HEK293T (cell line): ENCODE measurements at regions not wholly inside any gene's neighbourhood (a gene's known extent, or its start where the extent isn't known, plus 50 kb on each side); places are given as distances from the start of the nearest gene placed in this dataset.

Experiments used
- CTCF ChIA-PET: fragments of 350-600 bp; formaldehyde crosslinking; extraction: SDS; loops from one replicate; lab custom pipeline; 2021; ENCODE audit warnings: antibody characterized with exemption, inconsistent platforms; lab: Yijun Ruan, JAX
- POLR2A ChIA-PET: fragments of 350-600 bp; formaldehyde crosslinking; extraction: SDS; loops from one replicate; lab custom pipeline; 2020; ENCODE audit warnings: antibody characterized with exemption, inconsistent platforms; lab: Yijun Ruan, JAX
- DNase-seq: peaks from one replicate; pipeline ENCODE4 v3.0.0; 2012; ENCODE audit warnings: mixed read lengths; ENCODE audit errors: extremely low spot score
- ARNT ChIP-seq: fragments of 450-650 bp; IDR thresholded peaks from 2 replicates; pipeline ENCODE4 v1.6.1; 2017; ENCODE audit warnings: mild to moderate bottlenecking
- BHLHE40 ChIP-seq: fragments of 450-650 bp; IDR thresholded peaks from 2 replicates; pipeline ENCODE4 v1.6.1; 2016; ENCODE audit warnings: mild to moderate bottlenecking, moderate library complexity, borderline replicate concordance
- CTBP1 ChIP-seq: fragments of 450-650 bp; IDR thresholded peaks from 2 replicates; pipeline ENCODE4 v1.6.1; 2016; ENCODE audit warnings: borderline replicate concordance
- ELF4 ChIP-seq: fragments of 450-650 bp; IDR thresholded peaks from 2 replicates; pipeline ENCODE4 v1.6.1; 2017; ENCODE audit warnings: antibody characterized with exemption
- FOXA1 ChIP-seq: fragments of 450-650 bp; IDR thresholded peaks from 2 replicates; pipeline ENCODE4 v1.6.1; 2016; ENCODE audit warnings: mild to moderate bottlenecking
- FOXK2 ChIP-seq: fragments of 450-650 bp; IDR thresholded peaks from 2 replicates; pipeline ENCODE4 v1.6.1; 2016; ENCODE audit warnings: mild to moderate bottlenecking
- FOXM1 ChIP-seq: fragments of 450-650 bp; IDR thresholded peaks from 2 replicates; pipeline ENCODE4 v1.6.1; 2017; ENCODE audit warnings: mild to moderate bottlenecking, borderline replicate concordance
- HDGF ChIP-seq: fragments of 450-650 bp; IDR thresholded peaks from 2 replicates; pipeline ENCODE4 v1.6.1; 2017; ENCODE audit warnings: antibody characterized with exemption, borderline replicate concordance
- L3MBTL2 ChIP-seq: fragments of 450-650 bp; conservative IDR thresholded peaks from 2 replicates; pipeline ENCODE4 v1.6.1; 2016; ENCODE audit warnings: mild to moderate bottlenecking
- LEF1 ChIP-seq: fragments of 450-650 bp; IDR thresholded peaks from 2 replicates; pipeline ENCODE4 v1.6.1; 2017; ENCODE audit warnings: mild to moderate bottlenecking, borderline replicate concordance
- NFRKB ChIP-seq: fragments of 450-650 bp; IDR thresholded peaks from 2 replicates; pipeline ENCODE4 v1.6.1; 2016; ENCODE audit warnings: mild to moderate bottlenecking, moderate library complexity
- SP1 ChIP-seq: fragments of 450-650 bp; IDR thresholded peaks from 2 replicates; pipeline ENCODE4 v1.6.1; 2017
- SUZ12 ChIP-seq: fragments of 450-650 bp; IDR thresholded peaks from 2 replicates; pipeline ENCODE4 v1.6.1; 2016; ENCODE audit warnings: mild to moderate bottlenecking
- TARDBP ChIP-seq: fragments of 450-650 bp; IDR thresholded peaks from 2 replicates; pipeline ENCODE4 v1.6.1; 2016
- ZNF384 ChIP-seq: fragments of 450-650 bp; IDR thresholded peaks from 2 replicates; pipeline ENCODE4 v1.6.1; 2016
- TF ChIP-seq, protein P1 (sequence below): fragments of 450-650 bp; IDR thresholded peaks from 2 replicates; pipeline ENCODE4 v1.6.1; 2016

DNA sequence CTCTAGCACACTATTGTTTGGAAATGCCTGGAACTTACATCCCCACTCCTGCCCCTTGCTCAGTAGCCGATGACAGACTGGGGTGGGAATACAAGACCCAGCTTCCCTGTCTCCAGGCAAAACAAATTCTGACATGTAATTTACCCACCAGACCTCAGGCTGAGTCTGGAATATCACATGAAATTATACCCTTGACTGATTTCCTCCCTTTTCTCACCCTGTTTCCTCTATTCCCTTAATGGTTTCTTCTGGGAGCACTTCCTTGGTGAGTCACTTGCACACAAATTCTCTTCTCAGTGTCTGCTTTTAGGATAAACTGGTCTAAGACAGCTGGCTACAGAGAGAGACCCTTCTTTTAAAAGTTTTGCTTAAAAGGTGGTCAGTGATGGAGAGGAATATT lies 65.8 kb upstream of the DIPK2B start:
- DNase-seq = no peak
- TF ChIP-seq L3MBTL2 = no peak
- TF ChIP-seq TARDBP = no peak
- no peak for TF ChIP-seq ARNT
- no peak for TF ChIP-seq NFRKB
- no peak for TF ChIP-seq SP1
- no peak for TF ChIP-seq FOXK2
- no peak for TF ChIP-seq FOXA1
- TF ChIP-seq, protein P1, sequence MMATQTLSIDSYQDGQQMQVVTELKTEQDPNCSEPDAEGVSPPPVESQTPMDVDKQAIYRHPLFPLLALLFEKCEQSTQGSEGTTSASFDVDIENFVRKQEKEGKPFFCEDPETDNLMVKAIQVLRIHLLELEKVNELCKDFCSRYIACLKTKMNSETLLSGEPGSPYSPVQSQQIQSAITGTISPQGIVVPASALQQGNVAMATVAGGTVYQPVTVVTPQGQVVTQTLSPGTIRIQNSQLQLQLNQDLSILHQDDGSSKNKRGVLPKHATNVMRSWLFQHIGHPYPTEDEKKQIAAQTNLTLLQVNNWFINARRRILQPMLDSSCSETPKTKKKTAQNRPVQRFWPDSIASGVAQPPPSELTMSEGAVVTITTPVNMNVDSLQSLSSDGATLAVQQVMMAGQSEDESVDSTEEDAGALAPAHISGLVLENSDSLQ = no peak
- TF ChIP-seq SUZ12 = no peak
- TF ChIP-seq HDGF = no peak
- TF ChIP-seq BHLHE40 = no peak
- no peak for TF ChIP-seq CTBP1
- no peak for TF ChIP-seq FOXM1
- CTCF ChIA-PET = no interaction called here
- POLR2A ChIA-PET = no interaction called here

DNA sequence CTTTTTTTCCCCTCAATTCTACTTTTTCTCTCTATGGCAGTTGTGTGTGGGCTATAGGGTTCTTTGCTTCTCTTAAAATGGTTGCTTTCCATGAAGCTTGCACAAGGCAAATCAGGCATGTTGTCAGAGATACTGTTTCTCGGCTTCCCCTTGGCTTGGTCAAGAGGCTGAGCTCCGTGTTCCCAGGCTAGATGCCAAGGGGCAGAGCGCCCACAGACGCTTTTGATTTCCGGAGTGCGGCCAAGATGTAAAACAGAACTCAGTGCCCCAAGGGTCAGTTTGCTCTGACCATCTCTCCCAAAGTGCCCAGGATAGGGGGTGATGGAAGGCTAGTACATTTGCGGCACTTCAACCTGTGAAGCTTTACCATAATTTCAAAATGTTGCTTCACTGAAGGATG lies 64.2 kb upstream of the DIPK2B start:
- TF ChIP-seq FOXA1 (no peak), TARDBP (no peak), SUZ12 (no peak), FOXK2 (no peak), ZNF384 (no peak), ARNT (no peak), CTBP1 (no peak), BHLHE40 (no peak), HDGF (no peak), ELF4 (no peak)
- TF ChIP-seq, protein P1 = no peak
- no peak for DNase-seq
- CTCF ChIA-PET = interaction anchor here (0.7 kb wide), 1 partner anchor 537 kb away, joined by 3 read pairs; no protein-coding TSS in a partner anchor
- POLR2A ChIA-PET = no interaction called here

DNA sequence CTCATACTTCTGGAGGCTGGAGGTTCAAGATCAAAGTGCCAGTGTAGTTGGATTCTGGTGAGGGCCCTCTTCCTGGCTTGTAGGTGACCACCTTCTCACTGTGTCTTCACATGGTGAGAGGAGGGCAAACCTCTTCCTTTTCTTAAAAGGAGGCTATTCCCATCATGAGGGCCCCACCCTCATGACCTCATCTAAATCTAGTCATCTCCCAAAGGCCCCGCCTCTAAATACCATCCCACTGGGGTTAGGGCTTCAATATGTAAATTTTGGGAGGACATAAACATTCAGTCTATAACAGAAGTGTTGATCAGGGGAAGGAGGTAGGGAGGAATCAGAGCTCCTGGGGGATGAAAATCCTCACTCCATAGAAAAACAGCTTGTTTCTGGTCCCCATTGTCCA lies 60.8 kb upstream of the DIPK2B start:
- DNase-seq = no peak
- POLR2A ChIA-PET = no interaction called here
- TF ChIP-seq TARDBP (no peak), FOXK2 (no peak), L3MBTL2 (no peak), BHLHE40 (no peak), SP1 (no peak), FOXM1 (no peak), HDGF (no peak), CTBP1 (no peak), ZNF384 (no peak), LEF1 (no peak)
- TF ChIP-seq, protein P1 = no peak
- CTCF ChIA-PET = no interaction called here

DNA sequence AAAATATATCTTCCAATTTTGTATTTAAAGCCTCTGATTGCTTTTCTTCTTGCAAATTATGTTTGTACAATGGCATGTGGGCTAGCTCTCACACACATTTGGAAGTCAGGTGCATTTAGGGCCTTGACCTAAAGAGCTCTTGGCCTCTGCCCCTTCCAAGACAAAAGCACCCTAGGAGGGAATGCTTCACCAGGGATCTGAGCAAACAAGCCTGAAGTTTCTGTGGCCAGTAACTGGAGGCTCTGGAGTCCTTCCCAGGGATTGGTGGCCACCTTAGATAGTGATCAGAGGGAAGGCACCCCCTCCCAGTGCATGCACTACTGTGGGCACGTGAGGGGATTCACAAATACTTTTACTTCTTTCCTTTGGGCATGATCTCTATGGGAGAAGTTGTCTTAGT lies 60.3 kb upstream of the DIPK2B start:
- ChIA-PET CTCF (no interaction called here), POLR2A (no interaction called here)
- no peak for TF ChIP-seq SP1
- TF ChIP-seq, protein P1 = no peak
- no peak for DNase-seq

DNA sequence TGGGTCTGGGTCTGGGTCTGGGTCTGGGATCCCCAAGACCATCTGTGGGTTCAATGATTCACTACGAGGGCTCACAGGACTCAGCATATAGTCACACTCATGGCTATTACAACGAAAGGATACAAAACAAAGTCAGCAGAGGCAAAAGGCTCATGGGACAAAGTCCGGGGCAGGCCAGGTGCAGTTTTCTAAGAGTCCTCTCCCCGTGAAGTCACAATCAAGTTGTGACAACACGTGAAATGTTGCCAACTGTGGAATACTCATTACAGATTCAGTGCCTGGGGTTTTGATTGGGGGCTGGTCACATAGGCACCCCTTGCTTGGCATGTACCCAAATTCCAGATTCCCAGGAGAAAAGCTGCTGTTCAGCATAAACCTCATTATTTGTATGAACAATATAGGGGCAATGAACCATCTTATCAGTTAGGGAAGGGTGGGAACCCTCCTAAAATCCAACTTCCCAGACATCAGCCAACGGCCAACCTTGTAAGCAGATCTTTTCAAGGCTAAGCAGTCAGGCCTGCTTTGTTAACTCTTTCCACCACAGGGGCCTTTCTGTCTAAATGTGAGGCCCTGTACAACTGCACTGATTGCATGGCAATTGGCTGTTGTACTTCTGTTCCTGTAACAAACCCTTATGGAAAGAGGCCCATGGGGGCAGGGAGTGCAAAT lies 58.2 kb upstream of the DIPK2B start:
- CTCF ChIA-PET = no interaction called here
- TF ChIP-seq SP1 (no peak), FOXK2 (no peak), ELF4 (no peak), HDGF (no peak), FOXA1 (no peak), ZNF384 (no peak), TARDBP (no peak), FOXM1 (no peak), LEF1 (no peak), BHLHE40 (no peak), NFRKB (no peak), CTBP1 (no peak), L3MBTL2 (no peak), ARNT (no peak), SUZ12 (no peak)
- TF ChIP-seq, protein P1 = no peak
- POLR2A ChIA-PET = no interaction called here
- DNase-seq = no peak
